ENCODE measurements at regions not wholly inside any gene's neighbourhood (a gene's known extent, or its start where the extent isn't known, plus 50 kb on each side); places are given as distances from the start of the nearest gene placed in this dataset.

DNA sequence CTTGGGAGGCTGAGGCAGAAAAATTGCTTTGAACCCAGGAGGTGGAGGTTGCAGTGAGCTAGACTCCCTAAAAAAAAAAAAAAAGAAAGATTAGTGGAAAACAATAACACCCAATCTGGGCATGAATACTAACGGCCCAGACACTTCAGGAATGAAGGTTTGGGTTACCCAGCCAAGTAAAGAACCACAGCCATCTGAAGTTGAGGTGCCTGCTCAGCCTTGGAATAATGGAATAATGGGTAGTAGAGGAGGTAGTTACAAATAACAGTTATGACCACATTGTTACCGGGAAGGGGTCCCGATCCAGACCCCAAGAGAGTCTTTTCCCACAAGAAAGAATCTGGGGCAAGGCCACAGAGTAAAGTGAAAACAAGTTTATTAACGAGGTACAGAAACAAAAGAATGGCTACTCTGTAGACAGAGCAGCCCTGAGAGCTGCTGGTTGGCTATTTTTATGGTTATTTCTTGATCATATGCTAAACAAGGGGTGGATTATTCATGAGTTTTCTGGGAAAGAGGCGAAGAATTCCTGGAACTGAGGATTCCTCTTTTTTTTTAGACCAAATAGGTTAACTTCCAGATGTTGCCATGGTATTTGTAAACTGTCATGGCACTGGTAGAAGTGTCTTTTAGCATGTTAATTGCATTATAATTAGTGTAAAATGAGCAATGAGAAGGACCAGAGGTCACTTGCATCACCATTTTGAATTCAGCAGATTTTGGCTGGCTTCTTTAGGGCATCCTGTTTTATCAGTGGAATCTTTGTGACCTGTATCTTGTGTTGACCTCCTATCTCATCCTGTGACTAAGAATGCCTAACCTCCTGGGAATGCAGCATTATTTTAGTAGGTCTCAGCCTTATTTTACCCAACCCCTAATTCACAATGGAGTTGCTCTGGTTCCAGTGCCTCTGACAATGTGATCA, 96.2 kb upstream of the HAAO start:
- no peak for DNase-seq

DNA sequence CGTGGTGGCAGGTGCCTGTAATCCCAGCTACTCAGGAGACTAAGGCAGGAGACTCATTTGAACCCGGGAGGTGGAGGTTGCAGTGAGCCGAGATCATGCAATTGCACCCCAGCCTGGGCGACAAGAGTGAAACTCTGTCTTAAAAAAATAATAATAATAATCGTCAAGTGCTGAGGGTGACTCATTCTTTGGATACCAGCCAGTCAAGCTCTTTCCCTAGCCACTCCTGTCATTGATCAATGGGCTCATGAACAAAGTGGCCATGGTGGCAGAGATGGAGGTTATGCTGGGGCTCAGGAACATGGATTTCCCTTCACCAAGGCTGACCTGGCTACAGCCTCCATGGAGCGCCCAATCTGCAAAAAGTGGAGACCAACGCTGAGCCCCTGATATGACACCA, 94.5 kb upstream of the HAAO start:
- no peak for DNase-seq

DNA sequence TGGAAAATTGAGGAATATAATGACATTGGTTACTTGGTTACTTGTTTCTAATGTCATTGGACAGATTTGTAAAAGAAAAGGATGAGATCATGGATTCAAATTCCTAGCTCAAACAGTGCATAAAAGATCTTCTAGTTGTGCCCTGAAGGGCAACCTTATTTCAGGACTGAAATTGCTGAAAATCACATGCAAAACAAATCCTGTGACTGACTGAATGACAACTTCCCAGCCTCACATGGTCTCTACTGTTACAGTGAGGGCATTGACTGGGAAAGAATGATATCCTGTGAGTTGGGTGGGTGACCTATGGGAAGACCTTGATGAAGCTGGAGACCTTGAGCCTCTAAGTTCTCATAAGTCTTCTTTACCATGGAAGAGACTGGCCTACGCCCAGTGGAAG, 90.4 kb upstream of the HAAO start:
- DNase-seq, result no peak

DNA sequence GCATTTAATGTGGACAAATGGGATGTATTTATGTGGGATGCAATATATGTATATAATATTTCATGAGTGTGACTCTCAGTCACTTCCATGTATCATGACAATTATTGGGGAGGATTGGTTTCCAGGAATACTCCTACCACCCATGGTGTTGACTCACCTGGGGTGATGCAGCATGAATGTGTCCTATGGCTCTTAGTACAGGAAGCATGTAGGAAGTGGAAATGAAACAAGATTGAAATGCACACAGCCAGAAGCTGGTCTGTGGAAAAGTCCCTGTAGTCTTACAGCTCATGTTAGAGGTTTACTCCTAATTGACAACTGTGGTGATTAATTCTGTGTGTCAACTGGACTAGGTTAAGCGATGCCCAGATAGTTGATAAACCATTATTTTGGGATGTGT, 89.3 kb upstream of the HAAO start:
- no peak for DNase-seq

DNA sequence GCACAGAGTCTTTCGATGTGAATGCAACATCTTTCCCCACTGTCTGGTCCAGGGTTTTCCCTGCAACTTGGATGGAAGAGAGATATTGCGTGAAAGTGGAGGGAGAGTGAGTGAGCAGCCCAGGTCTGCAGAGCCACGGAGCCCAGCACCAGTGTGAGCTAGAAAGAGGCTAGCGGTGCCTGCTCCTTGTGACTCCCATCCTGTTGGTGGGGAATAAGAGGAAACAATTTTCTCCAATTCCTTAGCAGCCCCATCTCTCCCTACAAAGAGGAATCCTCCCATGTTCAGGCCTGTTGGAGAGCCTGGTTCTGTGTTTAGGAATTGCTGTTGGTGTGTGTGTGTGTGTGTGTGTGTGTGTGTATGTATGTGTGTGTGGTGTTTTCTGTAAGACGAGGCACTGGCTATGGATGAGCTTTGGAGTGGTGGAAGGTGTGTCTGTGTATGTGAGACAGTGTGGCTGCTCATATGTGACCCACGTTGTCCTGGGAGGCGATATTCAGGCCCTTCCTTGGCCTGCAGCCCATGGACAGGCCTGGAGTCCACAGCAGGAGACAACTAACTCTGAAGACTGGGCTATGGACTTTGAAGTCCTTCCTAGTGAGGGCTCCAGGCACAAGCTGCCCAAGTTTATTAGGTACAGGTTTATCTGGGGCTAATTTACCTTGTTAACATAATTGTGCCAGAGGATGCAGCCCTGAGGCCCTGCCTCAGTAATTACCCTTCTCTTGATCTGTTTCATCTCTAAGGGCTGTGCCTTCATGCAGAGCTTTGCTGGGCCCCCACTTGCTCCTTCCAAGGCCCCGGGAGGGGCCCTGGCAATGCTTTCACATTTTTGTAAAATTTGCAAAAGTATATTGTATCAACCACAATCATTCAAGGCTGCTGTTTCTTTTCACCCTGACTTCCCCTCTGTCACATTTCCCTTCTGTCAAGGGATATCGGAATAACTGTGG, 88.6 kb upstream of the HAAO start:
- no peak for DNase-seq

DNA sequence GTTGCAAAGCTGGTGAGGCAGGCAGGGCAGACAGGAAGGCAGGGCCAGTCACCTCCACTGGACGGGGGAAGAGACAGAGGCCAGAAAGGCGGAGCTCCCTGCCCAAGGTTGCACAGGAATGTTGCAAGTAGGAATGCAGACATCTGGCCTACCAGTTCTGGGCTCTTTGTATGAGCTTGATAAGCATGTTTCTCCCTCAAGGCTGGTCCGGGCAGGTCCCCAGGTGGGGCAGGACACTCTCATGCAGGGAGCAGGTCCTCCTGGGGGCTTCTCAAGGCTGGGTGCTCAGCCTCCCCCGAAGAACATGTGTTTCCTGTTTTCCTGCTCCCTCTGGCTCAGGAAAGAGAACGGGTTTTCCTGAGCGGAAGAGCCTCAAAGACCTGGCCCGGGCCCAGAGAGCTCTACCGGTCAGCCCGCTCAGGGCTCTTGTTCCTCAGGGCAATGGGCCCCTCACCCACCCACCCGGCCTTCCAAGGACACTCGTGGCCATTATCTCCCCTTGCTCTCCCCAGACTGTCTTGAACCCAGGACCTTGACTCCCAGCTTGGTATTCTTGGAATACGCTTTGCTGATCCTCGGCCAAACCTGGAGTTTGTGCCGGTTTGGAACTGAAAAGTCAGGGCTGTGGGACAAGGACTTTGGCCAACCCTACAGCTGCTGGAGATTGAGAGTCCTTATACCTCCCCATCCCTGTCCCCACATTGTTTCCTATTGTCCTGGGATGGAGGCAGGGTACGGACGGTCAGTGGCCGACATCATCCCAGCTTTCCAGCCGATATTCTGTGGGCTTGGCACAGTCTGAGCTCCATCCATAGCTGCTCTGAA, 87.7 kb upstream of the HAAO start:
- no peak for DNase-seq

DNA sequence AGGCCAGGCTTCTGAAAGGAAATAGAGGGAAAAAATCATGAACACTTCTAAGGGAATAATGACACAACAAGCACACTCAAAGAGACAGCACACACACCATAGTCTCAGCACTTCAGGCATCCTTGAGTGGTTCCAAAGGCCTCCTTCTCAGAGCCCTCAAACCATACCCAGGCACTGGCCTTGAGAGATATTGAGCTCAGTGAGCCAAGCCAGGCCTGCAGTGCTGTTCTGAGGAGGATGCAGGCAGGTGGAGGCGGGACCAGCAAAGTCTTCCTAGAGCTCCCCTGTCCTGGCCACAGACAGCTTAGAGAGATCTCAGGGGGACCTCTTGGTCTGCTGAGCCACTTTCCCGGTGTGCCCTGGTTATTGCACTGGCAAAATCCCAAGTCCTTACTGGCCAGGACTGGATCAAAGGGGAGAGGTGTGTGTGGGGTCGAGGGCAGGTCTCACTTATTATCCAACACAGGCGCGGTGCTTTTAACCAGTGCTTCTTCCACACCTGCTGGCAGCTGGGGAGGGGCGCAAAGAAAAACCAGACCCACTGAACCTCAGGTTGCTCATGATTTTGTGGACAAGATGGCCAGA, 86.8 kb upstream of the HAAO start:
- DNase-seq, result no peak

DNA sequence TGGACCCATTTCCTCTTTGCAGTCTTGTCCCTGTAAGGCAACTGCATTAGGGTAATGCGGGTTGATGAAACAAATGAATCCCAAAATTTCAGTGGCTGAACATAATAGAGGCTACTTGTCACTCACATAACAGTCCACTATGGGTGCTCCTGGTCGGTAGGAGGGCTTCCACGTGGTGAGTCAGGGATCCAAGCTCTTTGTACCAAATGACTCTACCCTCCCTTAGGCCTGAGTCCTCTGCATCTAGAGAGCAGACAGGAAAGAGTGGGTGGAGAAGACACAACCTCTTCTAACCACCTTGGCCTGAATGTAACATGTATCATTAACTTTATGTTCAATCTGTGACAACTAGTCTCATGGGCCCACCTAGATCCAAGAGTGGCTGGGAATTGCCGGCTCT, 86.2 kb upstream of the HAAO start:
- DNase-seq, result no peak

DNA sequence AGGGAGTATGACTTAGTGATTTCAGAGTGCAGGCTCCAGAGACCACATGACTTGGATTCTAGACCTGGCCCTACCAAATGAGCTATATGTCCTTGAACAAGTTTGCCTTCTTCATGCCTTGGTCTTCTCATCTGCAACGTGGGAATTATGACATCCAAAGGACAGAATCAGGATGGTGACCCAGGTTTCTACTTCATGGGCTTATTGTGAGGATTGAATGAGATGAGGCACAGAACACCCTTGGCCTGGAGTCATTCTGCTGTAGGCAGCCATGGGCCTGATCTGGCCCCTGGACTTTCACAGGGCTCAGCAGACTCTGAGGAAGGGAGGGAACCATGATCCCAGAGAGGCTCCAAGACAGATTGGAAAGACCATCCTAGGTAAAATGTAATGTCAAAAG, 85.6 kb upstream of the HAAO start:
- no peak for DNase-seq

DNA sequence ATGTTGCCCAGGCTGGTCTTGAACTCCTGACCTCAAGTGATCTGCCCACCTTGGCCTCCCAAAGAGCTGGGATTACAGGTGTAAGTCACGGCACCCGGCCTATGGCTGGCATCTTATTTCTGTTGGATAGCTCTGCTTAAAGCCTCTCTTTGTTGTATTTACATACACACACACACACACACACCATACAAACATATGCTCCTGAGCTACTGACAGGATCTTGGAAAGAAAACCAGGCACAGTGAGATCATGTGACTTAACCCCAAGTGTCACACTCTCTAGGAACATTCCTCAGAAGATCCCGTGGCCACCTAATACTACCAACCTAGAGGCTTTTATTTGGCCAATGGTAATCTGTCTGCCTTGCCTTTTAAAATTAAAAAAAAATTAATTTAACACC, 85.1 kb upstream of the HAAO start:
- DNase-seq, result no peak

DNA sequence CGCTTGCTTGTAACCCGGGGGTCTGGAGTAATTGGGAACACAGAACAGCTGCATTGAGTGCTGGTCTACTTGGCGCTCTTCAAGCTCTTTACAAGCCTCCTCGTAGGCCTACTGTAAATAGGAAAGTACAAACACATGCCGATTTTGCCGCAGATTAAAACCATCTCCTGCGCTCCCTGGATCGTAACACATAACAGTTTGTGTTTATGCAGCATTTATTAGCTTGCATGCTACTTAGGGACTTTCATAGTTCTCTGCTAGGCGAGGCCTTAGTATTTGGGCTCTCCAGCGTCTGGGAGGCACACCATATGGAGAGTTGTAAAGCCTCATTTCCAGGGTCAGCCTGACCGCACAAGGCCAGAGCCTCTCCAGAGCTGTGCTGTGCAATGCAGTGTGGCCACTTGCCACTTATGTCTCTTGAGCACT, 84.0 kb upstream of the HAAO start:
- DNase-seq, result no peak

DNA sequence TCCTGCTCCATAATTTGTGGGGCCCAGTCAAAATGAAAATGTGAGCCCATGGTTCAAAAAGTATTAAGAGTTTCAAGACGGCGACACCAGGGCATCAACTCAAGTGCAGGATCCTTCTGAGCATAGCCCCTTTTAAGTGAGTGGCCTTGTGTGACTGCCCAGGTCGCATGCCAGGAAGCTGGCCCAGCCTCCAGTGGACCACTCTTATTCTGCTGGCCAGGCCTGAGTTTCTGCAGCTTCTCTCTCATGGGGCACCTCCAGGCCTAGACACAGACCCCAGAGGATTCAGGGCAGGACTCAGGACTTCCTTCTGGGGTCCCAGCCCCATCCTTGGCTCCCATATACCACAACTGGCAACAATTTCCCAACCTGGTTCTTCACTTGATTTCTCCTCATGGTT, 83.5 kb upstream of the HAAO start:
- no peak for DNase-seq

DNA sequence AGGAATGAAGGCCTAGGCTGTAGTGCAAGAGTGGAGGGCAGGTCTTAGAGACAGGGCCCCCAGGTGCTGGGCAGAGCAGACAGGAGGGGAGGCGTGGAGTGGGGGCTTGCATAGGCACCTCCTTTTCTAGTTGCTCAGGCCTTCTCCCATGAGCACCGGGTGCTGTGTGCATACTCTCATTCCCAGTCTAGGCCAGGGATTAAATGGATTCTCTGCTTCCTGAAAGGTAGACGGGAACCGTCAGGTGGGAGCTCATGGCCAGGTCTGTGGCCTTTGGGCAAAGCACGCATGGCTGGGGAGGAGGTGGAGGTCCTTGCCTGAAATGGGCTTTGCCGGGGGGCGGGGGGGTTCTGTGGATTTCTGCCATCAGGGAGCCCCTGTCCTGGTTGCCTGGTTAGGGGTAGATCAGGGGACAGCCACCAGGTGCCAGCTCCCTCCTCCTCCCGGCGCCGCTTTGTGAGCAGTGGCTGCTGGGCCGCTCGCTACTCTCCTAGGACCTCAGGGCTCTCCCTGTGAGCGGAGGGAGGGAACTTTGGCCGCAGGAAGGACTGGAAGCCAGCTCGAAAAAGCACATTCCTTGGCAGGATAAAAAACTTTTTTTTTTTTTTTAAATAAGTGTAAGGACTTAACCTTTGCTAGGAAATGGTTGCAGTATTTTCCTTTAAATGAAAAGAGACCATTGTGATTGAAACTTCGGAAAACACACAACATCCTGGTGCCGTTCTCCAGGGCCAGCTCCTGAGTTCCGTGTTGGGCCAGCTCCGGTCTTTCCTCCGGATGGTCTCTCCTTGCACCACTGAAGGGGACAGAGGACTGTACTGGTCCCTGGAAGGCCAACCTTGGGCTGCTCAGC, 82.8 kb upstream of the HAAO start:
- no peak for DNase-seq

DNA sequence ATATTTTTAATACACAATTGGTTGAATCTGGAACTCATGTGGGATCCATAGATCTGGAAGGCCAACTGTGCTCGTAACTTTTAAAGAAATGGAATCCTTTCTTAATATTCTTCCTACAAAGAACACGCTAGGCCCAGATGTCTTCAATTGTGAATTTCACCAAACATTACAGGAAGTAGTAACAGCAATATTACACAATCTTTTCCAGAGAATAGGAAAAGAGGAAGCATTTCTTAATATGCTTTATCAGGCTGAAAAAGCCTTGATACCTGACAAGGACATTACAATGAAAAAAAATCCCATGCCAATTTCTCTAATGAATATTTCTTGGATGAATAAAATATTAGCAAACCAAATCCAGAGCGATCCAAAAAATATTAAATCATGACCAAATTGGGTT, 80.3 kb upstream of the HAAO start:
- DNase-seq, result no peak

DNA sequence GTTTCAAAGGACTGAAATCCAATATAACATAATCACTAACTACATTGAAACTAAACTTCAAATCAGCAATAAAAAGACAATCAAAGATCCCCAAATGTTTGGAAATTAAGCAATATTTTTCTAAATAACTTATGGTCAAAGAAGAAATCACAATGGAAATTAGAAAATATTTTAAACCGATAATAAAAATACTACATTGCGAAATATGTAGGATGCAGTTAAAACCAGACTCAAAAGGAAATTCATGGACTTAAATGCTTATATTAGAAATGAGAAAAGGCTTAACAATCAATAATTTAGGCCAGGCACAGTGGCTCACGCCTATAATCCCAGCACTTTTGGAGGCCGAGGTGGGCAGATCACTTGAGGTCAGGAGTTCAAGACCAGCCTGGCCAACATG, 79.0 kb upstream of the HAAO start:
- no peak for DNase-seq

DNA sequence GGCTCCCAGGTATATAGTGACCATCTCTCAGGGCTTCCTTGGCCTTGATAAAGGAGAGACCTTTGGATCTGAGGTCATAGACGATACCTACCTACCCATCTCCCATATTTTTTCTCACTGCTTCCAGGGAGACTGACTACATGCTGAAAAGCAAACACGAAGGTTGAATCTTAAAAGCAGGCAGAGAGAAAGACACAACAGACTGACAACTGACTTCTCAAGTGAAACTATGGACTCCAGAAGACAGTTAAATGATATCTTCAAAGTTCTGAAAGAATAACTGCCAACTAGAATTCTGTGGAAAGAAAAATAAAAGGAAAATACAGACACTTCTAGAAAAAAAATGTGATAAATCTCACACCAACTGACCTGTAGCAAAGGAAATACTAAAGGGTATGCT, 76.5 kb upstream of the HAAO start:
- no peak for DNase-seq

DNA sequence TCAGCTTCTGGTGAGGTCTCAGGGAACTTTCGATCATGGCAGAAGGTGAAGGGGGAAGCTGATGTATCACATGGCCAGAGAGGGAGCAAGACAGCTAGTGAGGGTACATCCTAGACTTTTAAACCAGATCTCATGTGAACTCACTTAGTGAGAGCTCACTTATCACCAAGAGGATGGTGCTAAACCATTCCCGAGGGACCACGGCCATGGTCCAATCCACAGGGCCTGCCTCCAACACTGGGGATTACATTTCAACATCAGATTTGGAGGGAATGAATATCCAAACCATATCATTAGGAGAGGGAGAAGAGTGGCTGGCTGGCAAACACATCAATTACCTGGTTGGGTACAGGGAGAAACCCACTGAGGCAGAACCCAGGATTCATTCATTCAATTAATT, 75.7 kb upstream of the HAAO start:
- DNase-seq, result no peak

DNA sequence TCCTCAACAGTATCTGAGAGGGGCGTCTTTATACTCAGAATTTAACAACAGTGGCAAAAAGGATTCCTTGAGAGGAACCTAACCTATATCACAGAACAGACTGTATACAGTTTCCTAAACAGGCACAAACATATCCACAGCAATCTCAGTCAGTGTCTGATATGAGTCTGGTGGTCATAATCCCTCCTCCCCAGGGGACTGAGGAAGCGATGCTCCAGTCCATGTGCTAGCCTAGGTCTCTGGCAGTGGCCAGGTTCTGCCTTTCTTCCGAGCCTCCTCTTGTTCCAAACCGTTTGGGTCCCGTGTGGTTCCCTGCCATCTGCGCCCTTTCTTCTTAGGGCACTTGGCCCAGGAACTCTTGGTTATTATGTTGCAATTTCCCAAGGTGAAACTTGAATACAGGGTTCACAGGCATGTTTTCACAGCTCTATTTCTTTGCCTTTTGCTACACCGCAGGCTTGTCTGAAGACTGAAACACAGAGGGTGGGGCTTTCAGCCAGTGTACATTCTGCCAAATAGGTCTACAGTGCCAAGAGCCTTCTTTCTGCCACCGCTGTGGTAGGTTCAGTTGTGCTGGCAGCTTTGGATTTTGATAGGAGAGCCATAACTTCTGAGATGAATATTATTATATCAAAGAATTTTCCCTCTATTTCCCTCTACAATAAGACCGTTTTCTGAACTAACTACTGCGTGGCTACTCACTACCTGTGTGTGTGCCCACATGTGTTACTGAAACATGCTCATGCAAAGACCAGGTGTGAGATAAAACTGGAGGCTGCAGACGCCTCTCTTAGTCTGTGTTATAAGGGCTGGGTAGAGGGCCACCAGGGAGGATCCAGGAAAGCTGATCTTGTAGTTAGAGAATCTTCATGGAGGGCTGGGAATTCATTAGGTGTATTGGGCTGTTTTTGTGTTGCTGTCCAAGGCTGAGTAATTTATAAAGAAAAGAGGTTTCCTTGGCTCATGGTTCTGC, 75.0 kb upstream of the HAAO start:
- no peak for DNase-seq

DNA sequence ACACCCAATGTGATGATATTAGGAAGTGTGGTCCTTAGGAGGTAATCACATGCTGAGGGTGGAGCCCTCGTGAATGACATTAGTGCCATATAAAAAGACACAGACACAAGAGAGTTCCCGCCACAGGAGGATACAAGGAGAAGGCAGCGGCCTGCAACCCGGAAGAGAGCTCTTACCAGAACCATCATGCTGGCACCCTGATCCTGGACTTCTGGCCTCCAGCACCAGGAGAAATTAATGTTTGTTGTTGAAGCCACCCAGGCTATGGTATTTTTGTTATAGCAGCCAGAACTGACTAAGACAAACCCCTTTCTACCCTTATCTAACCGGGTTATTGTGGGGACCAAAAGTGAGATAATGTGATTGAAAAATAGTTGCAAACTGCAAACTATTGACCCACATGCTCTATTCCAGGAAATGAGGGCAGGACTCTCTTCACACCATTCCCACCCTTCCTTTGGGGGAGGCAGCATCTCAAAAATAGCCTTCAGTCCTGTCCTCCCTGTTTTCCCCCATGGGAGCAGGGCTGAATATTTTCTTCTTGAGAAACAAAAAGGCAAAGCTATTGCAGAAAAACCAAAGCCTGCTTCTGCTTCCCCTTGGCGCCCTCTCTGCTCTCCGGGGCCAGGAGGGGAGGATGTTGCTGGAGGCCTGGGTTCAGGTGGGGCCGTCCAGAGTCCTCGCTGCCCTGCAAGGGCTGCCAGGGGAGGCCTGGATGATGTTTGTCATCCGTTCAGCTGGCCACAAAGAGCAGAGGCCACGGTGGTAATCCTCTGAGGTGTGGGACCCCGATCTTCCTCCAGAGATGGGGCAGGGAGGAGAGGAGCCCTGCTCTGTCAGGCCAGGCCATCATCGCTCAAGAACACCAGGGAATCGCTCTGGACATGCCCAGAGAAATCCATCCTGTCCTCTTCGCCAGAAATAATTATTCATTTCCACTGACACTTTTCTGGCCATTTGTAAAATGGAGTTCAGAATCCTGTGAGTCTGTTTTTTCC, 73.8 kb upstream of the HAAO start:
- no peak for DNase-seq
